K562 (cell line): ENCODE measurements at regions not wholly inside any gene's neighbourhood (a gene's known extent, or its start where the extent isn't known, plus 50 kb on each side); places are given as distances from the start of the nearest gene placed in this dataset.

ENCODE experiments used
- ATAC-seq: fragments of 200-7000 bp; cut with Tn5 transposase; 3 replicates; pipeline ENCODE4 v1.9.1; 2020; ENCODE audit warnings: moderate library complexity
- BruUV-seq: library from RNA; stranded (reverse); fragments of 400-500 nt; replicated peaks from 2 replicates; lab custom pipeline; 2021; lab: Mats Ljungman, UMichigan
- CTCF ChIA-PET: fragments of 300-600 bp; formaldehyde crosslinking; extraction: SDS; loops from one replicate; lab custom pipeline; 2021; ENCODE audit warnings: low intra/inter-chr PET ratio; lab: Yijun Ruan, JAX
- POLR2A ChIA-PET: fragments of 300-600, 350-650 bp; sonication (Branson Sonifier 250); formaldehyde crosslinking; extraction: SDS; loops from one replicate; lab custom pipeline; 2021; ENCODE audit warnings: antibody characterized with exemption, inconsistent platforms; lab: Yijun Ruan, JAX
- DNase-seq, 4 experiments: peaks; one replicate each; pipeline versions ENCODE4 v3.0.0 to v3.0.0-alpha.2; 2011 to 2018; ENCODE audit warnings: low spot score in 3 of 4, mixed read lengths in 3 of 4; ENCODE audit errors: extremely low read depth in 1 of 4
- FAIRE-seq: peaks from 2 replicates; lab custom pipeline; 2011; peaks lifted over from hg19 to GRCh38; lab: Jason Lieb, UNC
- H2AFZ ChIP-seq: 2 replicates; pipeline ENCODE4 v1.6.0; 2011; ENCODE audit warnings: low read depth, low read length, control low read depth, inconsistent platforms
- H3K27ac ChIP-seq: fragments of 200-600 bp; 3 replicates; pipeline ENCODE4 v1.8.0; 2011; ENCODE audit warnings: low read depth, mild to moderate bottlenecking, control low read depth, inconsistent platforms, low read length, moderate library complexity, mixed read lengths; ENCODE audit errors: extremely low read depth
- H3K27me3 ChIP-seq, 2 experiments: fragments of 300-600 bp in 1 of 2; 2 replicates in 1 of 2; 3 replicates in 1 of 2; pipeline versions ENCODE4 v1.6.0 to v1.8.0; 2011; ENCODE audit warnings: inconsistent platforms in 2 of 2, low read length in 2 of 2, mild to moderate bottlenecking in 1 of 2, mixed read lengths in 1 of 2, moderate library complexity in 1 of 2; ENCODE audit not compliant: control insufficient read depth in 2 of 2, insufficient read depth in 2 of 2
- H3K36me3 ChIP-seq: fragments of 300-600 bp; 3 replicates; pipeline ENCODE4 v1.8.0; 2011; ENCODE audit warnings: mild to moderate bottlenecking, low read length, inconsistent platforms; ENCODE audit not compliant: control insufficient read depth, insufficient read depth
- H3K4me1 ChIP-seq, 2 experiments: fragments of 200-600 bp in 1 of 2; replicated peaks in 1 of 2; 2 replicates in 1 of 2; 3 replicates in 1 of 2; pipeline versions ENCODE4 v1.5.1 to v1.8.0; 2011; ENCODE audit warnings: inconsistent platforms in 2 of 2, low read length in 2 of 2, mild to moderate bottlenecking in 1 of 2, mixed read lengths in 1 of 2, moderate library complexity in 1 of 2; ENCODE audit not compliant: control insufficient read depth in 2 of 2, insufficient read depth in 2 of 2
- H3K4me2 ChIP-seq: 2 replicates; pipeline ENCODE4 v1.6.1; 2011; ENCODE audit warnings: low read length, control low read depth, inconsistent platforms, mixed read lengths; ENCODE audit not compliant: insufficient read depth
- H3K4me3 ChIP-seq: fragments of 200-600 bp; sonication (generic), shearing (Covaris generic); 2 replicates; pipeline ENCODE4 v1.5.1; 2016; ENCODE audit warnings: control low read depth, inconsistent platforms
- H3K79me2 ChIP-seq: fragments of 200-600 bp; 3 replicates; pipeline ENCODE4 v1.8.0; 2011; ENCODE audit warnings: low read length, inconsistent platforms; ENCODE audit not compliant: control insufficient read depth, insufficient read depth
- H3K9ac ChIP-seq, 2 experiments: 2 replicates each; pipeline versions ENCODE4 v1.6.0 to v1.6.1; 2011; ENCODE audit warnings: low read depth in 2 of 2, low read length in 2 of 2, control low read depth in 1 of 2, inconsistent platforms in 1 of 2, mild to moderate bottlenecking in 1 of 2, mixed read lengths in 1 of 2; ENCODE audit not compliant: insufficient read depth in 1 of 2
- H3K9me1 ChIP-seq: one replicate; pipeline ENCODE4 v1.6.0; 2011; ENCODE audit warnings: inconsistent platforms, mild to moderate bottlenecking, low read length, moderate library complexity; ENCODE audit not compliant: control insufficient read depth, insufficient read depth
- H3K9me3 ChIP-seq: replicated peaks from 2 replicates; pipeline ENCODE4 v1.5.1; 2011; ENCODE audit warnings: low read depth, low read length, inconsistent platforms; ENCODE audit not compliant: control insufficient read depth, insufficient read depth
- H4K20me1 ChIP-seq: replicated peaks from 2 replicates; pipeline ENCODE4 v1.6.1; 2011; ENCODE audit warnings: low read length, inconsistent platforms, mixed read lengths; ENCODE audit not compliant: control insufficient read depth, insufficient read depth
- ADNP ChIP-seq: fragments of 200-800 bp; sonication (Bioruptor generic); IDR thresholded peaks from 2 replicates; pipeline ENCODE4 v1.6.1; 2016; ENCODE audit warnings: missing genetic modification characterization, missing compliant biosample characterization
- BRD4 ChIP-seq: fragments of 200-600 bp; sonication (generic); IDR thresholded peaks from 2 replicates; pipeline ENCODE4 v1.6.1; 2017; ENCODE audit warnings: inconsistent platforms
- ELF1 ChIP-seq: fragments of 200-800 bp; sonication (Bioruptor generic); IDR thresholded peaks from 2 replicates; pipeline ENCODE4 v1.6.1; 2016; ENCODE audit warnings: missing genetic modification characterization, missing compliant biosample characterization
- FOXA3 ChIP-seq, 2 experiments: fragments of 450-650 bp in 1 of 2; sonication (generic) in 1 of 2; formaldehyde crosslinking; IDR thresholded peaks in 1 of 2; conservative IDR thresholded peaks in 1 of 2; 2 replicates each; pipeline versions ENCODE4 v1.4.0 to v1.8.0; 2020 to 2022; ENCODE audit warnings: mild to moderate bottlenecking in 2 of 2, missing genetic modification reagents in 1 of 2
- FOXK2 ChIP-seq, 2 experiments: fragments of 450-650 bp; IDR thresholded peaks in 1 of 2; conservative IDR thresholded peaks in 1 of 2; 2 replicates each; pipeline ENCODE4 v1.6.1; 2016; ENCODE audit warnings: low read depth in 2 of 2, mild to moderate bottlenecking in 1 of 2
- FOXO4 ChIP-seq: fragments of 450-650 bp; formaldehyde crosslinking; IDR thresholded peaks from 2 replicates; pipeline ENCODE4 v1.4.0; 2020; ENCODE audit warnings: mild to moderate bottlenecking, moderate library complexity
- GTF2E2 ChIP-seq: fragments of 200-800 bp; sonication (Bioruptor generic); IDR thresholded peaks from 2 replicates; pipeline ENCODE4 v1.6.1; 2016; ENCODE audit warnings: missing genetic modification characterization, missing compliant biosample characterization
- HOXB6 ChIP-seq: fragments of 250-450 bp; sonication (Bioruptor Pico); IDR thresholded peaks from 2 replicates; pipeline ENCODE4 v1.5.1; 2022; ENCODE audit warnings: mild to moderate bottlenecking, borderline replicate concordance
- MYBL2 ChIP-seq, 2 experiments: fragments of 450-650 bp in 1 of 2; sonication (generic) in 1 of 2; formaldehyde crosslinking in 1 of 2; IDR thresholded peaks; 2 replicates each; pipeline versions ENCODE4 v1.6.1 to v1.8.1; 2017 to 2022; ENCODE audit warnings: borderline replicate concordance in 1 of 2, inconsistent platforms in 1 of 2, low read depth in 1 of 2, mild to moderate bottlenecking in 1 of 2, missing genetic modification reagents in 1 of 2, moderate library complexity in 1 of 2
- NR4A1 ChIP-seq, 2 experiments: fragments of 250-450 bp in 1 of 2; fragments of 450-650 bp in 1 of 2; sonication (Bioruptor Pico) in 1 of 2; IDR thresholded peaks; 2 replicates each; pipeline versions ENCODE4 v1.4.0 to v1.6.1; 2016 to 2020; ENCODE audit warnings: mild to moderate bottlenecking in 2 of 2, missing compliant biosample characterization in 1 of 2, missing genetic modification characterization in 1 of 2, moderate library complexity in 1 of 2
- PATZ1 ChIP-seq: fragments of 250-450 bp; sonication (Bioruptor Pico); IDR thresholded peaks from 2 replicates; pipeline ENCODE4 v1.5.0; 2020; ENCODE audit warnings: mild to moderate bottlenecking, borderline replicate concordance
- RBM25 ChIP-seq: fragments of 200-400 bp; formaldehyde crosslinking; IDR thresholded peaks from 2 replicates; pipeline ENCODE4 v1.6.1; 2018; ENCODE audit warnings: low read length, low read depth, moderate library complexity; ENCODE audit not compliant: severe bottlenecking
- SMARCA5 ChIP-seq: fragments of 450-650 bp; IDR thresholded peaks from 2 replicates; pipeline ENCODE4 v1.6.1; 2016
- TFAM ChIP-seq: fragments of 250-450 bp; sonication (Bioruptor Pico); conservative IDR thresholded peaks from 2 replicates; pipeline ENCODE4 v1.5.0; 2021; ENCODE audit warnings: mild to moderate bottlenecking, moderate library complexity
- WGBS: fragments of 100-300 bp; shearing (Covaris generic); methylation state at CpG from one replicate; pipeline ENCODE4 v1.1.6; 2016; ENCODE audit warnings: low coverage, mixed read lengths; ENCODE audit not compliant: insufficient coverage; ENCODE audit errors: missing lambda C conversion rate; 5-methylcytosine and 5-hydroxymethylcytosine counted together
- in situ Hi-C: fragments of 300-500 bp; cut with MboI; formaldehyde crosslinking; loops from 4 replicates; pipeline ENCODE4 v1.15.0; 2018; ENCODE audit warnings: inconsistent platforms, mixed read lengths
- intact Hi-C: fragments of 100-400 bp; cut with micrococcal nuclease; formaldehyde crosslinking; loops from 2 replicates; pipeline ENCODE4 v1.14.2; 2022

- no peak for FAIRE-seq
- WGBS, result 0% methylated on average over 3 of the region's 3 CpGs
- intact Hi-C loops, result no loop called here
Measured at GRCh38 chr1:162929177-162929576, 68.2 kb upstream of the CCDC190 start.

GRCh38 chr1:162928141-162928540, 67.2 kb upstream of the CCDC190 start:
- Histone ChIP-seq H3K9ac (no peak overlapping the region), H3K27me3 (no peaks in the 10 kb centered on the region), H3K4me3 (no peak overlapping the region), H3K4me1 (no peaks in the 10 kb centered on the region), H3K79me2 (no peaks in the 10 kb centered on the region), H2AFZ (no peak overlapping the region), H4K20me1 (no peaks in the 10 kb centered on the region), H3K4me2 (no peak overlapping the region), H3K27ac (no peak overlapping the region), H3K36me3 (no peaks in the 10 kb centered on the region), H3K9me3 (no peaks in the 10 kb centered on the region), H3K9me1 (no peaks in the 10 kb centered on the region)
- in situ Hi-C loops (no loop called here), intact Hi-C loops (no loop called here)
- DNase-seq (no peak), FAIRE-seq (no peak), ATAC-seq (no peak)
- CTCF ChIA-PET, result interaction anchor here (0.6 kb wide), 1 partner anchor 262 kb away, joined by 4 read pairs; no protein-coding TSS in a partner anchor
- no TSS peak for BruUV-seq
- POLR2A ChIA-PET, result no interaction called here
- WGBS, result 0% methylated on average over 1 of the region's 1 CpG
- TF ChIP-seq PATZ1 (CRISPR knock-in tag), result no peak
- TF ChIP-seq RBM25, result no peak
- TF ChIP-seq BRD4, result no peak
- TF ChIP-seq ADNP (tag), result no peak
- no peak for TF ChIP-seq ELF1 (tag)
- TF ChIP-seq NR4A1 (CRISPR knock-in tag; IDR thresholded peaks at IDR 0.05), result no peak
- TF ChIP-seq NR4A1 (tag; IDR thresholded peaks at IDR 0.05), result no peak
- TF ChIP-seq FOXO4 (CRISPR knock-in tag), result no peak
- TF ChIP-seq HOXB6 (CRISPR knock-in tag), result no peak
- no peak for TF ChIP-seq TFAM (CRISPR knock-in tag)
- no peak for TF ChIP-seq FOXK2 (conservative IDR thresholded peaks at IDR 0.05 in 1 of 2, IDR thresholded peaks at IDR 0.05 in 1 of 2; ENCODE audit: low read depth in 2 of 2)
- TF ChIP-seq MYBL2 (IDR thresholded peaks at IDR 0.05; ENCODE audit: low read depth), result no peak
- no peak for TF ChIP-seq MYBL2 (CRISPR knock-in tag; IDR thresholded peaks at IDR 0.05; ENCODE audit: borderline replicate concordance)

More at GRCh38 chr1:162929177-162929576, 68.2 kb upstream of the CCDC190 start:
- H3K27ac ChIP-seq, result no peak overlapping the region
- POLR2A ChIA-PET, result no interaction called here
- H3K9me1 ChIP-seq, result no peaks in the 10 kb centered on the region
- H3K4me1 ChIP-seq, result no peaks in the 10 kb centered on the region
- H3K4me3 ChIP-seq, result no peak overlapping the region
- ATAC-seq, result no peak
- no peaks in the 10 kb centered on the region for H3K9me3 ChIP-seq
- no peak overlapping the region for H3K9ac ChIP-seq
- H3K36me3 ChIP-seq, result no peaks in the 10 kb centered on the region
- TF ChIP-seq GTF2E2 (tag) (no peak), FOXA3 (CRISPR knock-in tag; conservative IDR thresholded peaks at IDR 0.05 in 1 of 2, IDR thresholded peaks at IDR 0.05 in 1 of 2) (no peak), SMARCA5 (no peak)
- in situ Hi-C loops, result no loop called here
- CTCF ChIA-PET, result no interaction called here
- no peak for DNase-seq
- no peaks in the 10 kb centered on the region for H3K27me3 ChIP-seq
- no peaks in the 10 kb centered on the region for H3K79me2 ChIP-seq
- no peak overlapping the region for H2AFZ ChIP-seq
- no peaks in the 10 kb centered on the region for H4K20me1 ChIP-seq
- H3K4me2 ChIP-seq, result no peak overlapping the region
- no TSS peak for BruUV-seq
